Spleen (tissue), 11 donors: ENCODE measurements at regions not wholly inside any gene's neighbourhood (a gene's known extent, or its start where the extent isn't known, plus 50 kb on each side); places are given as distances from the start of the nearest gene placed in this dataset.

Source experiments
- DNase-seq: peaks from one replicate; pipeline ENCODE4 v3.0.0-alpha.2; 2020
- H3K27ac ChIP-seq, 8 donors: fragments of 200-600 bp; sonication (generic) in 7 of 8; 1 replicate in 4 of 8; 2 replicates in 4 of 8; pipeline versions ENCODE4 v1.5.0 to v1.8.0; 2016 to 2021; ENCODE audit warnings: inconsistent platforms in 4 of 8, mild to moderate bottlenecking in 4 of 8, moderate library complexity in 1 of 8
- H3K27me3 ChIP-seq, 7 donors: fragments of 200-600 bp; sonication (generic) in 6 of 7; replicated peaks in 1 of 7; 1 replicate in 4 of 7; 2 replicates in 3 of 7; pipeline versions ENCODE4 v1.5.0 to v1.8.0; 2016 to 2021; ENCODE audit warnings: inconsistent platforms in 3 of 7, mild to moderate bottlenecking in 1 of 7
- H3K36me3 ChIP-seq, 6 donors: fragments of 200-600 bp; sonication (generic) in 5 of 6; 1 replicate in 4 of 6; 2 replicates in 2 of 6; pipeline versions ENCODE4 v1.5.0 to v1.8.0; 2016 to 2021; ENCODE audit warnings: inconsistent platforms in 2 of 6
- H3K4me1 ChIP-seq, 6 donors: fragments of 200-600 bp; sonication (generic) in 5 of 6; 1 replicate in 3 of 6; 2 replicates in 3 of 6; pipeline versions ENCODE4 v1.5.0 to v1.8.0; 2016 to 2021; ENCODE audit warnings: inconsistent platforms in 3 of 6
- H3K4me3 ChIP-seq, 8 donors: fragments of 200-600 bp; sonication (generic) in 7 of 8; 1 replicate in 4 of 8; 2 replicates in 4 of 8; pipeline versions ENCODE4 v1.5.0 to v1.8.0; 2016 to 2021; ENCODE audit warnings: inconsistent platforms in 4 of 8, mild to moderate bottlenecking in 4 of 8, moderate library complexity in 2 of 8
- H3K9me3 ChIP-seq, 8 donors: fragments of 200-600 bp; sonication (generic) in 7 of 8; 1 replicate in 4 of 8; 2 replicates in 4 of 8; pipeline versions ENCODE4 v1.5.0 to v1.8.0; 2016 to 2021; ENCODE audit warnings: inconsistent platforms in 4 of 8
- POLR2A ChIP-seq, 3 donors: fragments of 450-650 bp; IDR thresholded peaks; one replicate each; pipeline ENCODE4 v1.5.1; 2017; ENCODE audit warnings: antibody characterized with exemption in 3 of 3, mild to moderate bottlenecking in 1 of 3
- POLR2AphosphoS5 ChIP-seq, 3 donors: sonication (generic); formaldehyde crosslinking; IDR thresholded peaks; one replicate each; pipeline ENCODE4 v1.5.1; 2017; ENCODE audit warnings: antibody characterized with exemption in 3 of 3
- WGBS, 5 donors: extraction: QIAGEN DNeasy Blood & Tissue Kit in 3 of 5; methylation state at CpG; one replicate each; pipeline versions ENCODE4 v1.1.5 to v1.1.7; 2013 to 2018; 5-methylcytosine and 5-hydroxymethylcytosine counted together
- intact Hi-C: fragments of 100-400 bp; cut with DNase I; formaldehyde crosslinking; loops from one replicate; pipeline ENCODE4 v1.15.0; 2023; ENCODE audit warnings: low total_unique reads
- TF ChIP-seq, protein P1 (sequence below), 11 experiments: fragments of 200-600 bp in 7 of 11; fragments of 450-650 bp in 4 of 11; sonication (generic) in 4 of 11; IDR thresholded peaks in 8 of 11; conservative IDR thresholded peaks in 3 of 11; 1 replicate in 7 of 11; 2 replicates in 4 of 11; pipeline versions ENCODE4 v1.4.0 to v1.8.0; 2016 to 2021; ENCODE audit warnings: antibody characterized with exemption in 11 of 11, inconsistent platforms in 4 of 11, mild to moderate bottlenecking in 1 of 11
- donor health status: healthy with polysubstance abuse.
- donor health status: DM: no; HTN: no; CAD: no; lungs with moderate emphysema.
- donor health status: DM: no; HTN: no; CAD: no.
- donor health status: Bipolar disorder and iron deficiency.
- donor health status: healthy.
- donor health status: DM: no; HTN: no; CAD: no.
- donor health status: DM: yes; HTN: yes; CAD: no.

DNA sequence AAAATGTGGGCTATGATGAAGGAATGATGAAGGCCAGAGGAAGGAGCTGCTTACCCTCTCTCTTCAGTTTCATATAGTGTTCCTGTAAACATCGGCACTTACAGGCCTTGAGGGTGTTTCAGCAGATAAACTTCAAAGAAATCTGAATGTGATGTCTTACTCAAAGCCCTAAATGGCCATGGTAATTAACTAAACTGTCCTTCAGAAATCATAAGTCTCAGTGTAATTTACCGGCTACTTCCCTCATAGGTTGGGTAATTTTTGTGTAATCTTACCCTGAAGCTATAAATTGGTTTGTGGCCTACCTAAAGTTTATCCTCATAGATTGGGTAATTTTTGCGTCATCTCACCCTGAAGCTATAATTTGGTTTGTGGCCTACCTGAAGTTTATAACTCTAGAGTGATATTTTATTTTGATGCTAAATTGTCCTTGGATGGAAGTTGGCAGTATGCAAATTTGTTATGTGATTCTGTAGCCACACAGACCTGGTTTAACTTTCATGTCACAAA is 2700.3 kb downstream of the ARAP2 start:
- 72 to 93% (median 83%) methylated on average over 3 of the region's 3 CpGs for WGBS, 5 donors
- TF ChIP-seq POLR2AphosphoS5 (IDR thresholded peaks at IDR 0.05) (no peak), POLR2A (IDR thresholded peaks at IDR 0.05) (no peak)
- TF ChIP-seq, protein P1, sequence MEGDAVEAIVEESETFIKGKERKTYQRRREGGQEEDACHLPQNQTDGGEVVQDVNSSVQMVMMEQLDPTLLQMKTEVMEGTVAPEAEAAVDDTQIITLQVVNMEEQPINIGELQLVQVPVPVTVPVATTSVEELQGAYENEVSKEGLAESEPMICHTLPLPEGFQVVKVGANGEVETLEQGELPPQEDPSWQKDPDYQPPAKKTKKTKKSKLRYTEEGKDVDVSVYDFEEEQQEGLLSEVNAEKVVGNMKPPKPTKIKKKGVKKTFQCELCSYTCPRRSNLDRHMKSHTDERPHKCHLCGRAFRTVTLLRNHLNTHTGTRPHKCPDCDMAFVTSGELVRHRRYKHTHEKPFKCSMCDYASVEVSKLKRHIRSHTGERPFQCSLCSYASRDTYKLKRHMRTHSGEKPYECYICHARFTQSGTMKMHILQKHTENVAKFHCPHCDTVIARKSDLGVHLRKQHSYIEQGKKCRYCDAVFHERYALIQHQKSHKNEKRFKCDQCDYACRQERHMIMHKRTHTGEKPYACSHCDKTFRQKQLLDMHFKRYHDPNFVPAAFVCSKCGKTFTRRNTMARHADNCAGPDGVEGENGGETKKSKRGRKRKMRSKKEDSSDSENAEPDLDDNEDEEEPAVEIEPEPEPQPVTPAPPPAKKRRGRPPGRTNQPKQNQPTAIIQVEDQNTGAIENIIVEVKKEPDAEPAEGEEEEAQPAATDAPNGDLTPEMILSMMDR (IDR thresholded peaks at IDR 0.05 in 8 of 11, conservative IDR thresholded peaks at IDR 0.05 in 3 of 11) = no peak

DNA sequence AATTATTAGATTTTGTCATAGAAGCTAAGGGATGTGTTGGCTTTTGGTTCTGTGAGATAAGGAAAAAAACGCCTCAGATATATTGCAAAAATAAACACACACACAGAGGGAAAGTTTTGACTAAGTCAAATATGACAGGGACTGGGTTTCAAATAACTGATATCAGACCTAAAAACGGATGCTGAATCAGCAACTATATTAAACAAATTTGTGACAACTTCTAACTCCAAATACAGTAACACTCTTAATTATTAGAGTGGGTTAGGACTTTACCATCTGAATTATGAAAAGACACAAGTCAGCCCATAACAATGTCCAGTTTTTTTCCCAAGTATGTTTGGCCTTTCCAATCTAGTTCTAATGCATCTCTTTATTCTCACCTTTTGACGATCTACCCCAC is 2693.1 kb downstream of the ARAP2 start:
- no peak for TF ChIP-seq POLR2A (IDR thresholded peaks at IDR 0.05)
- TF ChIP-seq, protein P1 (IDR thresholded peaks at IDR 0.05 in 8 of 11, conservative IDR thresholded peaks at IDR 0.05 in 3 of 11) = no peak
- TF ChIP-seq POLR2AphosphoS5 (IDR thresholded peaks at IDR 0.05) = no peak
- intact Hi-C loops = no loop called here
- Histone ChIP-seq H3K9me3 (peaks cover 0 to 32% (median 25%) of the 10 kb centered on the region in 8 donors), H3K4me3 (no peak overlapping the region), H3K27me3 (no peaks in the 10 kb centered on the region), H3K36me3 (no peaks in the 10 kb centered on the region), H3K27ac (no peak overlapping the region), H3K4me1 (no peaks in the 10 kb centered on the region)
- no peak for DNase-seq
- 71 to 83% (median 75%) methylated on average over 3 of the region's 3 CpGs for WGBS, 5 donors

More for the DNA sequence above, 2700.3 kb downstream of the ARAP2 start:
- no peak overlapping the region for H3K27ac ChIP-seq
- intact Hi-C loops = no loop called here
- H3K4me1 ChIP-seq = no peaks in the 10 kb centered on the region
- peaks cover 0 to 37% (median 23%) of the 10 kb centered on the region in 8 donors for H3K9me3 ChIP-seq
- H3K4me3 ChIP-seq = no peak overlapping the region
- no peaks in the 10 kb centered on the region for H3K36me3 ChIP-seq
- no peak for DNase-seq
- no peaks in the 10 kb centered on the region for H3K27me3 ChIP-seq

DNA sequence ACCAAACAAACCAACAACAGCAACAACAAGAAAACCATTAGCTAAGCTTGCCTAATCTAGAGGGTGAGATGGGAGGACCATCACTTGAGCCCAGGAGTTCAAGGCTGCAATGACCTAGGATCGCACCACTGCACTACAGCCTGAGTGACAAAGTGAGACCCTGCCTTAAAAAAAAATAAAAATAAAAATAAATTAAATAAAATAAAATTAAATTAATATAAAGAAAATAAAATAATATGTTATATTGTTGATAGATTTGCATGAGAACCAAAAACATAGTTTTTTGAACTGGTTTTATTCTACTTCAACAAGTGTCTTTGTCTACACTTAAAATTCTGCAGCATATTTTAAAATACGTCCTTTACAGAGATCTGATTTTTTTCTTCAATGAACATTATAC is 2683.1 kb downstream of the ARAP2 start:
- peaks cover 0 to 5% (median 0%) of the 10 kb centered on the region in 8 donors for H3K9me3 ChIP-seq
- H3K27ac ChIP-seq = no peak overlapping the region
- H3K4me1 ChIP-seq = no peaks in the 10 kb centered on the region
- WGBS, 5 donors = 84 to 95% (median 88%) methylated on average over 2 of the region's 2 CpGs
- TF ChIP-seq POLR2A (IDR thresholded peaks at IDR 0.05) = no peak
- TF ChIP-seq, protein P1 (IDR thresholded peaks at IDR 0.05 in 8 of 11, conservative IDR thresholded peaks at IDR 0.05 in 3 of 11) = no peak
- no peak for TF ChIP-seq POLR2AphosphoS5 (IDR thresholded peaks at IDR 0.05)
- no peak overlapping the region for H3K4me3 ChIP-seq
- no peak for DNase-seq
- intact Hi-C loops = no loop called here
- no peaks in the 10 kb centered on the region for H3K27me3 ChIP-seq
- no peaks in the 10 kb centered on the region for H3K36me3 ChIP-seq

DNA sequence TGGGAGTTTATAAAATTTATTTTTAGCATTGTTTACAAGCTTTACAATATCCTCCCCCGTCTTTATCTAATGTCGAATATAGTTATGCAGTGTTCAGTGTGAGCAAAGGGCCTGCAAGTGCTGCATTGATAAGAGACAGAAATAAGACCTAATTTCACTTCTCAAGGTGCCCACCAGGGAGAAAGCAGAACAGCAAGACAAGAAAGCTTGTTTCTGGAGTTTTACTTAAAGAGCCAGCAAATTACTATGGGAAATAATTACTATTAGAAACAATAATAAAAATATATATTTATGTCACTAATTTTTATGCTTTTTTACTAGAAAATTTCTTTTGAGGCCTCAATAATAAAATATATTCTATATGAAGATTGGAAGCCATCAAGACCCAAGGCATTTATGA is 2677.7 kb downstream of the ARAP2 start:
- TF ChIP-seq, protein P1 (IDR thresholded peaks at IDR 0.05 in 8 of 11, conservative IDR thresholded peaks at IDR 0.05 in 3 of 11) = no peak
- no peak for TF ChIP-seq POLR2AphosphoS5 (IDR thresholded peaks at IDR 0.05)
- no peak for TF ChIP-seq POLR2A (IDR thresholded peaks at IDR 0.05)
- intact Hi-C loops = no loop called here
- 79 to 93% (median 88%) methylated on average over 2 of the region's 2 CpGs for WGBS, 5 donors
- Histone ChIP-seq H3K9me3 (no peaks in the 10 kb centered on the region), H3K4me1 (no peaks in the 10 kb centered on the region), H3K27ac (no peak overlapping the region), H3K4me3 (no peak overlapping the region), H3K36me3 (no peaks in the 10 kb centered on the region), H3K27me3 (no peaks in the 10 kb centered on the region)
- no peak for DNase-seq
